ENCODE measurements at regions not wholly inside any gene's neighbourhood (a gene's known extent, or its start where the extent isn't known, plus 50 kb on each side); places are given as distances from the start of the nearest gene placed in this dataset.

GRCh38 chr11:112318661-112319060, 58.0 kb upstream of the PLET1 start:
- peak overlapping the region; percentile 6; the same call in 1 of the 2 replicates for H3K14ac ChIP-seq (replicated peaks; ENCODE audit: low read depth, low read length)
- H4K8ac ChIP-seq (ENCODE audit: low read depth in 2 of 2, low read length in 2 of 2) = peak overlapping the region in 1 of 2 experiments; percentile 69; a peak in 2 of 4 replicates
- H3K79me1 ChIP-seq (ENCODE audit: low read depth in 1 of 2, low read length in 2 of 2) = no peaks in the 10 kb centered on the region
- H2BK120ac ChIP-seq (ENCODE audit: low read depth, low read length) = peak overlapping the region; percentile 50
- CTCF ChIA-PET = interaction anchor here (0.8 kb wide), 1 partner anchor 21 kb away, joined by 3 read pairs; no protein-coding TSS in a partner anchor
- TF ChIP-seq SMC3 (IDR thresholded peaks at IDR 0.05; ENCODE audit: low read depth, low read length) (no peak), CHD1 (IDR thresholded peaks at IDR 0.05; ENCODE audit: low read depth, low read length) (no peak), NFE2L2 (IDR thresholded peaks at IDR 0.05; ENCODE audit: low read depth, low read length) (no peak), ELK1 (IDR thresholded peaks at IDR 0.05; ENCODE audit: borderline replicate concordance, low read depth, low read length) (no peak), USF2 (IDR thresholded peaks at IDR 0.05; ENCODE audit: low read depth, low read length) (no peak), RFX5 (IDR thresholded peaks at IDR 0.05; ENCODE audit: low read depth, low read length) (no peak)
- H3K4ac ChIP-seq (ENCODE audit: low read depth, low read length) = peak overlapping the region; percentile 66
- peak overlapping the region; percentile 53; the same call in 1 of the 3 replicates for H2BK15ac ChIP-seq (ENCODE audit: low read depth, low read length)
- no peak overlapping the region for H3K4me3 ChIP-seq (ENCODE audit: insufficient read depth, low read depth, low read length)
- H3K18ac ChIP-seq (ENCODE audit: low read depth, low read length) = peak overlapping the region; percentile 89
- H3K27me3 ChIP-seq (ENCODE audit: control insufficient read depth, insufficient read depth, low read length) = no peaks in the 10 kb centered on the region
- 100% methylated on average over 1 of the region's 1 CpG; no CpG with 5 or more reads in 1 of the 2 experiments for WGBS, 2 experiments (ENCODE audit: extremely low coverage in 2 of 2, insufficient read length in 1 of 2)
- no peaks in the 10 kb centered on the region for H4K20me1 ChIP-seq (ENCODE audit: insufficient read depth, low read length)
- ATAC-seq (ENCODE audit: low read depth) (no peak), DNase-seq (no peak)
- no peaks in the 10 kb centered on the region for H3K36me3 ChIP-seq (ENCODE audit: control insufficient read depth, insufficient read depth, low read length)
- H3K23ac ChIP-seq (ENCODE audit: low read depth, low read length) = peak overlapping the region; percentile 36
- peak overlapping the region; percentile 77 for H2BK5ac ChIP-seq (ENCODE audit: low read depth, low read length, poor library complexity, severe bottlenecking)
- POLR2A ChIA-PET (ENCODE audit: unreplicated experiment) = no interaction called here
- dilution Hi-C loops (cut with HindIII; ENCODE audit: low sequenced_read_pairs, unreplicated experiment) (no loop called here), in situ Hi-C loops (cut with MboI; ENCODE audit: low sequenced_read_pairs) (no loop called here), intact Hi-C loops (cut with micrococcal nuclease) (no loop called here)
- peak overlapping the region; percentile 80 for H3K27ac ChIP-seq (ENCODE audit: insufficient read depth, low read length)
- peaks cover 20% of the 10 kb centered on the region for H3K4me1 ChIP-seq (ENCODE audit: control insufficient read depth, insufficient read depth, low read length)
- no peak overlapping the region for H2AFZ ChIP-seq (replicated peaks; ENCODE audit: low read length, poor library complexity)
- H3K56ac ChIP-seq (ENCODE audit: extremely low read depth, insufficient read depth, low read length) = no peak overlapping the region
- H3K9me3 ChIP-seq (ENCODE audit: control insufficient read depth, insufficient read depth, low read length) = no peaks in the 10 kb centered on the region
- peak overlapping the region; percentile 29 for H2AK9ac ChIP-seq (replicated peaks; ENCODE audit: low read depth, low read length, poor library complexity)
- peak overlapping the region; percentile 67 for H2BK20ac ChIP-seq (ENCODE audit: low read depth, low read length)
- H3K9me1 ChIP-seq (ENCODE audit: insufficient read depth, low read length) = peaks cover 11% of the 10 kb centered on the region; the same call in 1 of the 2 replicates
- H3K9ac ChIP-seq (ENCODE audit: low read depth, low read length) = no peak overlapping the region
- peak overlapping the region; percentile 64 for H4K91ac ChIP-seq (ENCODE audit: insufficient read depth, low read depth, low read length)
- H2AK5ac ChIP-seq (ENCODE audit: low read depth, low read length) = peak overlapping the region; percentile 13; the same call in 1 of the 2 replicates
- peak overlapping the region; percentile 39; the same call in 1 of the 2 replicates for H3K4me2 ChIP-seq (ENCODE audit: low read depth, low read length)
- no TSS peak for BruUV-seq (replicated peaks)
- H4K5ac ChIP-seq (ENCODE audit: low read depth, low read length) = peak overlapping the region; percentile 72; the same call in 1 of the 2 replicates
